Erythroblast (primary cell): ENCODE measurements at regions not wholly inside any gene's neighbourhood (a gene's known extent, or its start where the extent isn't known, plus 50 kb on each side); places are given as distances from the start of the nearest gene placed in this dataset.
"Not testable (repeated sequence)": the region's sequence is repeated elsewhere in the genome, so short reads cannot be mapped to it uniquely, and the experiment has no call there.

ENCODE experiments used
- GATA1 ChIP-seq: IDR thresholded peaks from 2 replicates; pipeline ENCODE4 v1.6.1; 2011; ENCODE audit warnings: low read depth, mild to moderate bottlenecking, control low read depth, low read length, moderate library complexity
- POLR2A ChIP-seq: IDR thresholded peaks from 2 replicates; pipeline ENCODE4 v1.6.1; 2011; ENCODE audit warnings: mild to moderate bottlenecking, low read length

- not testable (repeated sequence) for TF ChIP-seq POLR2A, GATA1
These were observed 124.9 kb downstream of the CRYBB2 start for GRCh38 chr22:25344366-25344765.
